ENCODE measurements at regions not wholly inside any gene's neighbourhood (a gene's known extent, or its start where the extent isn't known, plus 50 kb on each side); places are given as distances from the start of the nearest gene placed in this dataset.

- Histone ChIP-seq H2AFZ (ENCODE audit: insufficient read depth, low read depth, low read length, poor library complexity, severe bottlenecking) (no peak overlapping the region), H3K27ac (ENCODE audit: low read depth in 1 of 2, low read length in 2 of 2) (no peak overlapping the region), H3K9me3 (replicated peaks in 1 of 2; ENCODE audit: control insufficient read depth in 1 of 2, insufficient read depth in 1 of 2, low read length in 2 of 2) (peaks cover 6 to 8% of the 10 kb centered on the region in 2 donors), H3K36me3 (replicated peaks in 1 of 2; ENCODE audit: control insufficient read depth in 1 of 2, insufficient read depth in 2 of 2, low read length in 2 of 2) (no peaks in the 10 kb centered on the region), H3K4me3 (replicated peaks in 1 of 3; ENCODE audit: low read depth in 2 of 3, low read length in 3 of 3) (no peak overlapping the region), H3K4me2 (replicated peaks; ENCODE audit: extremely low read depth, low read length, poor library complexity, severe bottlenecking) (no peak overlapping the region), H4K20me1 (ENCODE audit: insufficient read depth, low read length) (no peaks in the 10 kb centered on the region), H3K4me1 (ENCODE audit: control insufficient read depth in 1 of 2, insufficient read depth in 2 of 2, low read length in 2 of 2) (no peaks in the 10 kb centered on the region), H3K9ac (ENCODE audit: insufficient read depth, low read length, poor library complexity, severe bottlenecking) (no peak overlapping the region), H3K27me3 (ENCODE audit: control insufficient read depth in 2 of 2, insufficient read depth in 2 of 2, low read length in 2 of 2) (no peaks in the 10 kb centered on the region), H3K79me2 (ENCODE audit: insufficient read depth, low read length) (no peaks in the 10 kb centered on the region)
- H3K27me3 Mint-ChIP-seq (ENCODE audit: low read depth in 3 of 3), result no peaks in the 10 kb centered on the region
- no peak overlapping the region for H3K4me3 Mint-ChIP-seq
- 100% methylated on average over 2 of the region's 6 CpGs for WGBS (ENCODE audit: insufficient coverage)
- no peaks in the 10 kb centered on the region for H3K4me1 Mint-ChIP-seq
- no peak overlapping the region for H3K27ac Mint-ChIP-seq
- DNase-seq, result no peak
- intact Hi-C loops (cut with micrococcal nuclease), result no loop called here
- no peaks in the 10 kb centered on the region for H3K36me3 Mint-ChIP-seq
- H3K9me3 Mint-ChIP-seq, result peaks cover 7 to 22% (median 12%) of the 10 kb centered on the region in 7 donors
- TF ChIP-seq CTCF (IDR thresholded peaks at IDR 0.05), result no peak
These were observed 206.6 kb upstream of the BMPER start for GRCh38 chr7:33698692-33699128.

- no peak for DNase-seq
- H3K27me3 Mint-ChIP-seq (ENCODE audit: low read depth in 3 of 3), result no peaks in the 10 kb centered on the region
- H2AFZ ChIP-seq (ENCODE audit: insufficient read depth, low read depth, low read length, poor library complexity, severe bottlenecking), result no peak overlapping the region
- no peak overlapping the region for H3K27ac ChIP-seq (ENCODE audit: low read depth in 1 of 2, low read length in 2 of 2)
- no peaks in the 10 kb centered on the region for H3K36me3 ChIP-seq (replicated peaks in 1 of 2; ENCODE audit: control insufficient read depth in 1 of 2, insufficient read depth in 2 of 2, low read length in 2 of 2)
- H3K27me3 ChIP-seq (ENCODE audit: control insufficient read depth in 2 of 2, insufficient read depth in 2 of 2, low read length in 2 of 2), result no peaks in the 10 kb centered on the region
- no peak overlapping the region for H3K4me2 ChIP-seq (replicated peaks; ENCODE audit: extremely low read depth, low read length, poor library complexity, severe bottlenecking)
- H3K4me3 ChIP-seq (replicated peaks in 1 of 3; ENCODE audit: low read depth in 2 of 3, low read length in 3 of 3), result no peak overlapping the region
- no peaks in the 10 kb centered on the region for H3K4me1 Mint-ChIP-seq
- H3K4me3 Mint-ChIP-seq, result no peak overlapping the region
- H3K79me2 ChIP-seq (ENCODE audit: insufficient read depth, low read length), result no peaks in the 10 kb centered on the region
- H3K4me1 ChIP-seq (ENCODE audit: control insufficient read depth in 1 of 2, insufficient read depth in 2 of 2, low read length in 2 of 2), result no peaks in the 10 kb centered on the region
- no peak overlapping the region for H3K27ac Mint-ChIP-seq
- no peaks in the 10 kb centered on the region for H4K20me1 ChIP-seq (ENCODE audit: insufficient read depth, low read length)
- no peaks in the 10 kb centered on the region for H3K36me3 Mint-ChIP-seq
- no CpG with 5 or more reads among the region's 11 CpGs for WGBS (ENCODE audit: insufficient coverage)
- H3K9me3 ChIP-seq (replicated peaks in 1 of 2; ENCODE audit: control insufficient read depth in 1 of 2, insufficient read depth in 1 of 2, low read length in 2 of 2), result peaks cover 6 to 8% of the 10 kb centered on the region in 2 donors
- no peak for TF ChIP-seq CTCF (IDR thresholded peaks at IDR 0.05)
- intact Hi-C loops (cut with micrococcal nuclease), result no loop called here
- peaks cover 7 to 26% (median 13%) of the 10 kb centered on the region in 7 donors for H3K9me3 Mint-ChIP-seq
- H3K9ac ChIP-seq (ENCODE audit: insufficient read depth, low read length, poor library complexity, severe bottlenecking), result no peak overlapping the region
These were observed 205.1 kb upstream of the BMPER start for GRCh38 chr7:33700001-33700899.
